Keratinocyte (primary cell): ENCODE measurements at regions not wholly inside any gene's neighbourhood (a gene's known extent, or its start where the extent isn't known, plus 50 kb on each side); places are given as distances from the start of the nearest gene placed in this dataset.

Source experiments
- DNase-seq: peaks from one replicate; pipeline ENCODE4 v3.0.0-alpha.2; 2011; ENCODE audit warnings: low read depth, missing footprints, low spot score
- FAIRE-seq: peaks from 2 replicates; lab custom pipeline; 2011; peaks lifted over from hg19 to GRCh38; lab: Jason Lieb, UNC
- H2AFZ ChIP-seq: 2 replicates; pipeline ENCODE4 v1.6.0; 2012; ENCODE audit warnings: low read length, control low read depth, inconsistent platforms; ENCODE audit not compliant: control insufficient read depth
- H3K27ac ChIP-seq: 2 replicates; pipeline ENCODE4 v1.5.1; 2011; ENCODE audit warnings: low read length; ENCODE audit not compliant: control insufficient read depth, insufficient read depth
- H3K27me3 ChIP-seq: 3 replicates; pipeline ENCODE4 v1.6.0; 2011; ENCODE audit warnings: low read length; ENCODE audit not compliant: control insufficient read depth, insufficient read depth; ENCODE audit errors: extremely low read depth
- H3K36me3 ChIP-seq, 2 experiments: 2 replicates in 1 of 2; 3 replicates in 1 of 2; pipeline ENCODE4 v1.5.1; 2011; ENCODE audit warnings: low read length in 2 of 2, mild to moderate bottlenecking in 1 of 2; ENCODE audit not compliant: control insufficient read depth in 2 of 2, insufficient read depth in 2 of 2; ENCODE audit errors: extremely low read depth in 1 of 2
- H3K4me1 ChIP-seq: 3 replicates; pipeline ENCODE4 v1.5.1; 2011; ENCODE audit warnings: low read length; ENCODE audit not compliant: control insufficient read depth, insufficient read depth; ENCODE audit errors: extremely low read depth
- H3K4me2 ChIP-seq: 3 replicates; pipeline ENCODE4 v1.6.0; 2011; ENCODE audit warnings: low read depth, low read length; ENCODE audit not compliant: control insufficient read depth, insufficient read depth; ENCODE audit errors: extremely low read depth
- H3K4me3 ChIP-seq, 3 experiments: fragments of 200-600 bp in 1 of 3; sonication (generic) in 1 of 3; 2 replicates in 2 of 3; 3 replicates in 1 of 3; pipeline ENCODE4 v1.5.1; 2011 to 2016; ENCODE audit warnings: low read length in 3 of 3, mild to moderate bottlenecking in 3 of 3, control low read depth in 2 of 3, inconsistent platforms in 1 of 3, low read depth in 1 of 3, mixed read lengths in 1 of 3, mixed run types in 1 of 3, moderate library complexity in 1 of 3; ENCODE audit not compliant: control insufficient read depth in 2 of 3, insufficient read depth in 2 of 3; ENCODE audit errors: extremely low read depth in 1 of 3
- H3K79me2 ChIP-seq: 2 replicates; pipeline ENCODE4 v1.6.0; 2012; ENCODE audit warnings: low read length; ENCODE audit not compliant: control insufficient read depth, insufficient read depth
- H3K9ac ChIP-seq: 3 replicates; pipeline ENCODE4 v1.6.0; 2011; ENCODE audit warnings: low read length; ENCODE audit not compliant: control insufficient read depth, insufficient read depth; ENCODE audit errors: extremely low read depth
- H3K9me1 ChIP-seq: 3 replicates; pipeline ENCODE4 v1.6.0; 2011; ENCODE audit warnings: low read length; ENCODE audit not compliant: control insufficient read depth, insufficient read depth; ENCODE audit errors: extremely low read depth
- H3K9me3 ChIP-seq: 2 replicates; pipeline ENCODE4 v1.5.1; 2012; ENCODE audit warnings: low read depth, low read length; ENCODE audit not compliant: control insufficient read depth
- H4K20me1 ChIP-seq: 3 replicates; pipeline ENCODE4 v1.6.0; 2011; ENCODE audit warnings: low read length; ENCODE audit not compliant: control insufficient read depth, insufficient read depth; ENCODE audit errors: extremely low read depth
- CTCF ChIP-seq, 3 experiments: IDR thresholded peaks in 1 of 3; conservative IDR thresholded peaks in 1 of 3; optimal IDR thresholded peaks in 1 of 3; 2 replicates in 2 of 3; 3 replicates in 1 of 3; pipeline versions ENCODE3 to v1.5.1; 2011; ENCODE audit warnings: low read length in 3 of 3, mild to moderate bottlenecking in 3 of 3, moderate library complexity in 2 of 3, control low read depth in 1 of 3, inconsistent platforms in 1 of 3; ENCODE audit not compliant: insufficient read depth in 2 of 3; ENCODE audit errors: extremely low read depth in 1 of 3
- EZH2 ChIP-seq: IDR thresholded peaks from one replicate; pipeline ENCODE4 v1.6.1; 2012; ENCODE audit warnings: inconsistent platforms, mild to moderate bottlenecking, low read length, moderate library complexity
- dilution Hi-C: fragments of 300-500 bp; cut with MboI; formaldehyde crosslinking; loops from one replicate; pipeline ENCODE4 v1.7.0; 2020; ENCODE audit warnings: low sequenced_read_pairs; ENCODE audit not compliant: extremely low pct_ligation_motif_present

GRCh38 chr2:240325016-240326007 is 110.2 kb upstream of the GPC1 start:
- FAIRE-seq = no peak
- Histone ChIP-seq H3K79me2 (no peaks in the 10 kb centered on the region), H4K20me1 (no peaks in the 10 kb centered on the region), H2AFZ (no peak overlapping the region), H3K27me3 (no peaks in the 10 kb centered on the region), H3K9me1 (peaks cover 2% of the 10 kb centered on the region), H3K4me1 (peaks cover 24% of the 10 kb centered on the region), H3K9me3 (no peaks in the 10 kb centered on the region), H3K9ac (no peak overlapping the region), H3K27ac (no peak overlapping the region), H3K4me3 (no peak overlapping the region), H3K4me2 (no peak overlapping the region), H3K36me3 (no peaks in the 10 kb centered on the region)
- no peak for DNase-seq
- no peak for TF ChIP-seq EZH2
- TF ChIP-seq CTCF (optimal IDR thresholded peaks at IDR 0.05 in 1 of 3, IDR thresholded peaks at IDR 0.05 in 1 of 3, conservative IDR thresholded peaks at IDR 0.05 in 1 of 3; ENCODE audit: extremely low read depth in 1 of 3, insufficient read depth in 2 of 3, low read length in 3 of 3) = no peak
- dilution Hi-C loops = no loop called here

GRCh38 chr2:240326246-240326645 is 109.2 kb upstream of the GPC1 start:
- no peak for DNase-seq
- no peak overlapping the region for H3K4me2 ChIP-seq
- dilution Hi-C loops = no loop called here

More at GRCh38 chr2:240326246-240326645, 109.2 kb upstream of the GPC1 start:
- Histone ChIP-seq H3K4me3 (no peak overlapping the region), H2AFZ (no peak overlapping the region), H3K9ac (no peak overlapping the region), H3K36me3 (no peaks in the 10 kb centered on the region), H3K27ac (no peak overlapping the region), H3K4me1 (peaks cover 19% of the 10 kb centered on the region), H3K9me1 (peaks cover 2% of the 10 kb centered on the region), H3K27me3 (no peaks in the 10 kb centered on the region), H3K9me3 (no peaks in the 10 kb centered on the region), H4K20me1 (no peaks in the 10 kb centered on the region), H3K79me2 (no peaks in the 10 kb centered on the region)
- FAIRE-seq = peak; percentile 44
- TF ChIP-seq CTCF (optimal IDR thresholded peaks at IDR 0.05 in 1 of 3, IDR thresholded peaks at IDR 0.05 in 1 of 3, conservative IDR thresholded peaks at IDR 0.05 in 1 of 3; ENCODE audit: extremely low read depth in 1 of 3, insufficient read depth in 2 of 3, low read length in 3 of 3) = no peak
- no peak for TF ChIP-seq EZH2
